ENCODE measurements at regions not wholly inside any gene's neighbourhood (a gene's known extent, or its start where the extent isn't known, plus 50 kb on each side); places are given as distances from the start of the nearest gene placed in this dataset.

DNA sequence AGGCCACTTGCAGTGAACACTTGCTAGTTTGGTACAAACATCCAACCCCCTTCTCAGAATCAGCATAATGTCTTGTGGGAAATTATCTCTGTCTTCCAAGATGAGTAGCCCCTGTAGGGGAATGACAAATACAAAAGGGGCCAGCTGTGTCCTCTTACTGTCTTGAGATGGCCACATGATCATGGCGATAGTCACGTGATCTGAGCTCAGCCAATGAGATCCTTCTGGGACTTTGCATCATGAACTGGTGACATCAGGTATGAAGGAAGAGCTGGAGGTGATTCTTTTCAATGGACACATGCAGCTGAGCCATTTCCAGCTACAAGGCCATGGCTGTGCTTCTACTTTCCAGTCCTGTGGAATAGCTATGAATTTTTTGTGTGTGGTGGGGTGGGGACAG is 206.3 kb downstream of the IRX1 start:
- TF ChIP-seq, protein P1, sequence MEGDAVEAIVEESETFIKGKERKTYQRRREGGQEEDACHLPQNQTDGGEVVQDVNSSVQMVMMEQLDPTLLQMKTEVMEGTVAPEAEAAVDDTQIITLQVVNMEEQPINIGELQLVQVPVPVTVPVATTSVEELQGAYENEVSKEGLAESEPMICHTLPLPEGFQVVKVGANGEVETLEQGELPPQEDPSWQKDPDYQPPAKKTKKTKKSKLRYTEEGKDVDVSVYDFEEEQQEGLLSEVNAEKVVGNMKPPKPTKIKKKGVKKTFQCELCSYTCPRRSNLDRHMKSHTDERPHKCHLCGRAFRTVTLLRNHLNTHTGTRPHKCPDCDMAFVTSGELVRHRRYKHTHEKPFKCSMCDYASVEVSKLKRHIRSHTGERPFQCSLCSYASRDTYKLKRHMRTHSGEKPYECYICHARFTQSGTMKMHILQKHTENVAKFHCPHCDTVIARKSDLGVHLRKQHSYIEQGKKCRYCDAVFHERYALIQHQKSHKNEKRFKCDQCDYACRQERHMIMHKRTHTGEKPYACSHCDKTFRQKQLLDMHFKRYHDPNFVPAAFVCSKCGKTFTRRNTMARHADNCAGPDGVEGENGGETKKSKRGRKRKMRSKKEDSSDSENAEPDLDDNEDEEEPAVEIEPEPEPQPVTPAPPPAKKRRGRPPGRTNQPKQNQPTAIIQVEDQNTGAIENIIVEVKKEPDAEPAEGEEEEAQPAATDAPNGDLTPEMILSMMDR (conservative IDR thresholded peaks at IDR 0.05; ENCODE audit: low read length) = no peak
- no peak for DNase-seq (ENCODE audit: low read depth)
- no peak overlapping the region for H3K4me3 ChIP-seq (ENCODE audit: low read length)

DNA sequence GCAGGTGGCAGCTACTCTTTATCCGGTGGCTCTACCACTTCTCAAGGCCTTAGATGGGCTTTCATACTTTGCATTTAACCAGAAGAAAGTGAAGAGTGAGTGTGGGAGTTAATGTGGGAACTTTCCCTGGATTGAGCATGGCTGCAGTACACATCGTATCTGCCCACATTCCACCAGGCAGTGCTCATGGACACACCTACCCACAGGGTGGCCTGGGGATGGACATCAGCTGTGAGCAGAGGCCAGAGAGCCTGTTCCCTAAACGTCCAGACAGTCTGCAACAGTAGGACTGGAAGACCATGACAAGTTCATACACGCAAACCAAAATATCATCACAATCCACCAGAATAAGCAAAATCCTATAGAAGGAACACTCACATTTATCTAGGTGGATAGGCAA is 213.8 kb downstream of the IRX1 start:
- TF ChIP-seq, protein P1 (conservative IDR thresholded peaks at IDR 0.05; ENCODE audit: low read length) = no peak
- H3K4me3 ChIP-seq (ENCODE audit: low read length) = no peak overlapping the region
- no peak for DNase-seq (ENCODE audit: low read depth)

DNA sequence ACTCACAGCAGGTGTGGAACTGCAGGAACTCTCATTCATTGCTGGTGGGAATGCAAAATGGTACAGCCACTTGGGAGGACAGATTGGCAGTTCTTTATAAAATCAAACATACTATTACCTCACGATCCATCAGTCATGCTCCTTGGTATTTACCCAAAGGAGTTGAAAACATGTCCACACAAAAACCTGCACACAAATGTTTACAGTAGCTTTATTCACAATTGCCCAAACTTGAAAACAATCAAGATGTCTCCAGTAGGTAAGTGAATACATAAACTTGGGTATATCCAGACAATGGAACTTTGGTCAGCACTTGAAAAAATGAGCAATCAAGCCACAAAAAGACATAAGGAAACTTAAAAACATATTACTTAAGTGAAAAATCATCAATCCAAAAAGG is 215.5 kb downstream of the IRX1 start:
- TF ChIP-seq, protein P1 (conservative IDR thresholded peaks at IDR 0.05; ENCODE audit: low read length) = no peak

DNA sequence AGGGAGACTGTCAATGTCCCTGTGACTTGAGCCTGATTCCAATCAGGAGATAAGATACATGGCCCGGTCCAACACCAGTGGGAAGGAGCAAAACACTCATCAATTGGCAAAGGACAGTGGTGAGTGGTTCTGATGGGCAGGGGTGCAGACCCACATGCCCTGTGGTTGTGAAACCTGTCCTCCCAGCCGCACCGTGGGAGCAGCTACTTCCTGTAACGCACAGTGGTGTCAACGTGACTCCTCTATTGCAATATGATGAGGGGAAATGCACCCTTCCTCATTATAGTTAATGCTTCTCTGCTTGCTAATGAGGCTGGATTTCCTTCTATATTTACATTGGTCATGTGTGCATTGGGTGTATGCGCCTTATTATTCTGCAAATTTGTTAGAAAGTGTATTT is 223.0 kb downstream of the IRX1 start:
- DNase-seq (ENCODE audit: low read depth) = no peak
- TF ChIP-seq, protein P1 (conservative IDR thresholded peaks at IDR 0.05; ENCODE audit: low read length) = no peak
- no peak overlapping the region for H3K4me3 ChIP-seq (ENCODE audit: low read length)

More for the DNA sequence above, 215.5 kb downstream of the IRX1 start:
- no peak for DNase-seq (ENCODE audit: low read depth)
- no peak overlapping the region for H3K4me3 ChIP-seq (ENCODE audit: low read length)

DNA sequence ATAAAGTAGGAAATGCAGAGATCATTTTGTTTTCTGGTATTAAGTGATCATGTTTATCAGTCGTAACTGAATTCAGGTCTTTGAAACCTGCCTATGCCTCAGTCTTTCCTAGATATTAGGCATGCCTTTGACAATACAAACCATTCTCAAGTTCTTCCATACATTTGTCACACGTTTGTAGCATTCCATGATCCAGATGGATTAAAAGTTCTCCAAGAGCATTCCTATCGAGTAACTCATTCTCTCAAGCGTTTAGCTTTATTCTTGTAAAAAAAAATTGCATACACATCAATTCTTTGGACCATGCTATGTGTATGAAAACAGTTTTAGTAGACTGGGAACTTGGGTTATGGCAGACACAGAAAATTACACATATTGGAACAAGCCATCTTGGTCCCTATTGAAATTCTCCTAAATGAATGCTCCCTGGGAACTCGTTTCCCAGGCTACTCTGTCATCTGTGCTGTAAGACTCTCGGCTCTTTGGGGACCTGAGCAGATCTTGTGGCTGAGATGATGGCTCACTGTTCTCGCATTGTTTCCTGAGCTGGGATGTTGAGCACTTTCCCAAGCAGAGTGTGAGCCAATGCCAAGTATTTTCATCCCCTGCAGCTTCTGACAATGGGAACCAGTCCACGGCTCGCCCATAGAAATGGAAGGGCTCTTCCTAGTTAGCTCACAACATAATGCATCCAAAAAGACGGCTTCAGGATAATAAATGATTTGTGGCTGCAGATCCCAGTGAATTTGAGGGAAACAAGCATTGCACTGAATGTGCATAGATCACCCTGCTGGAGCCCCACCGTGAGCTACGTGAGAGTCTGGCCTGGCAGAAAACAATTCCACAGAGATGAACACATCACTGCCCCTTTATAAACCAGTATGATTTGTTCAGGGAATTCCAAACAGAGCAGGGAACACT is 230.2 kb downstream of the IRX1 start:
- no peak for DNase-seq (ENCODE audit: low read depth)
- no peak overlapping the region for H3K4me3 ChIP-seq (ENCODE audit: low read length)
- TF ChIP-seq, protein P1 (conservative IDR thresholded peaks at IDR 0.05; ENCODE audit: low read length) = no peak

DNA sequence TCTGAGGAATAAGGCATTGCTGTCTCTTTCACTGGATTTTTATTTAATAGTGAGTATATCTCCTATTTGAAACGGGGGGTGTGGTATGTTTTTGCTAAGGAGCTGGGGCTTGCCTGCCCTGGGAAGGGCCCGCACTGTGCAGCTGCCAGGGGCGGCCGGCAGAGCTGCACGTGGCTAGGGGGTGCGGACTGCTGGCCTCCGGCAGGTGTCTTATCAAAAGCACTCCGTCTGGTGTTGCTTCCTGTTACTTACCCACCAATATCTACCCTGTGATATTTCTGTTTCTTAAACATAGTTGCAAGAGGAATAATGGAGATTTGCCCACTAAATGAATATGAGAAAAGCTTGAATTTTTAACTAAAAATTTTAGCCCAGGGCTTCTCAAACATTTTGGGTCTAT is 232.0 kb downstream of the IRX1 start:
- H3K4me3 ChIP-seq (ENCODE audit: low read length) = no peak overlapping the region
- TF ChIP-seq, protein P1 (conservative IDR thresholded peaks at IDR 0.05; ENCODE audit: low read length) = no peak
- no peak for DNase-seq (ENCODE audit: low read depth)

DNA sequence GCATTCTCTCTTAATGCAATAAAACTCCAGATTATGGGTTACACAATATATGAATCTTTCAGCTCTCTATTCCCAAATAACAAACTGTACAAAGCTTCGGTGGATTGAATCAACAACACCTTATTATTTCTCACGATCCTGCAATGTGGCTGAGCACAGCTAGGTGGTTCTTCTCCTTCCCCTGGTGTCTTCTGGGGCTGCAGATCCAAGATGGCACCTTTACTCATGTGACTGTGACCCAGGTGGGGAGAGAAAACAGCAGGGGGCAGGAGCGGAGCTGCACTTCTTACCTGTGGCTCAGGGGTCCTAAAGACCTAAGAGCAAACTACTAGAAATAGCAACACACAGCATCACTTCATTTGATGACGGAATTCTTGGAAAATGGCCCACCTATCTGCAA is 233.1 kb downstream of the IRX1 start:
- TF ChIP-seq, protein P1 (conservative IDR thresholded peaks at IDR 0.05; ENCODE audit: low read length) = no peak
- no peak overlapping the region for H3K4me3 ChIP-seq (ENCODE audit: low read length)
- DNase-seq (ENCODE audit: low read depth) = no peak

Data from AG10803 (cell line).